ENCODE measurements at regions not wholly inside any gene's neighbourhood (a gene's known extent, or its start where the extent isn't known, plus 50 kb on each side); places are given as distances from the start of the nearest gene placed in this dataset.

DNA sequence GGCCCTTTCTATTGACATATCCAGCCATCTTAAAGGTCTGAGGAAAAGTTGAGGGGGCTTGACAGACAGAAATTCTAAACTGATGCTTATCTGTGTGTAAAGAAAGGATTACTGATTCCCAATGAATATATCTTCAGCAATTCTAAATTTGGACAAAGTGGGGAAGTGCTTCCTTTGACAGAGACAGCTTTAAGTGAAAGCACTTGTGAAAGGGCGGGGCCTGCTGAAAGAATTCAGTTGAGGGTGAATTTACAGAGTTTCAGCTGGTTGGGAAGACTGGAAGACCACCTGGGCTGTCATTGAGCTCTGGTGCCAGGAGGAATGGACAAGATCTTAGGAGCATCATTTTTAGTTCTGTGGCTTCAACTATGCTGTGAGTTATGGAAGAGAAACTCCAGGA is 412.5 kb upstream of the OR4E1 start:
- no peak for TF ChIP-seq POLR2AphosphoS5 (IDR thresholded peaks at IDR 0.05; ENCODE audit: low read depth)
- TF ChIP-seq CTCF (IDR thresholded peaks at IDR 0.05; ENCODE audit: insufficient read depth, low read length), result no peak
- TF ChIP-seq, protein P1, sequence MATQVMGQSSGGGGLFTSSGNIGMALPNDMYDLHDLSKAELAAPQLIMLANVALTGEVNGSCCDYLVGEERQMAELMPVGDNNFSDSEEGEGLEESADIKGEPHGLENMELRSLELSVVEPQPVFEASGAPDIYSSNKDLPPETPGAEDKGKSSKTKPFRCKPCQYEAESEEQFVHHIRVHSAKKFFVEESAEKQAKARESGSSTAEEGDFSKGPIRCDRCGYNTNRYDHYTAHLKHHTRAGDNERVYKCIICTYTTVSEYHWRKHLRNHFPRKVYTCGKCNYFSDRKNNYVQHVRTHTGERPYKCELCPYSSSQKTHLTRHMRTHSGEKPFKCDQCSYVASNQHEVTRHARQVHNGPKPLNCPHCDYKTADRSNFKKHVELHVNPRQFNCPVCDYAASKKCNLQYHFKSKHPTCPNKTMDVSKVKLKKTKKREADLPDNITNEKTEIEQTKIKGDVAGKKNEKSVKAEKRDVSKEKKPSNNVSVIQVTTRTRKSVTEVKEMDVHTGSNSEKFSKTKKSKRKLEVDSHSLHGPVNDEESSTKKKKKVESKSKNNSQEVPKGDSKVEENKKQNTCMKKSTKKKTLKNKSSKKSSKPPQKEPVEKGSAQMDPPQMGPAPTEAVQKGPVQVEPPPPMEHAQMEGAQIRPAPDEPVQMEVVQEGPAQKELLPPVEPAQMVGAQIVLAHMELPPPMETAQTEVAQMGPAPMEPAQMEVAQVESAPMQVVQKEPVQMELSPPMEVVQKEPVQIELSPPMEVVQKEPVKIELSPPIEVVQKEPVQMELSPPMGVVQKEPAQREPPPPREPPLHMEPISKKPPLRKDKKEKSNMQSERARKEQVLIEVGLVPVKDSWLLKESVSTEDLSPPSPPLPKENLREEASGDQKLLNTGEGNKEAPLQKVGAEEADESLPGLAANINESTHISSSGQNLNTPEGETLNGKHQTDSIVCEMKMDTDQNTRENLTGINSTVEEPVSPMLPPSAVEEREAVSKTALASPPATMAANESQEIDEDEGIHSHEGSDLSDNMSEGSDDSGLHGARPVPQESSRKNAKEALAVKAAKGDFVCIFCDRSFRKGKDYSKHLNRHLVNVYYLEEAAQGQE (IDR thresholded peaks at IDR 0.05; ENCODE audit: insufficient replicate concordance, low read depth), result no peak
- TF ChIP-seq GABPA (IDR thresholded peaks at IDR 0.05; ENCODE audit: low read depth), result no peak
- no peak for TF ChIP-seq SPI1 (IDR thresholded peaks at IDR 0.05; ENCODE audit: borderline replicate concordance, low read depth)
